Ovary (tissue), 7 donors: ENCODE measurements at regions not wholly inside any gene's neighbourhood (a gene's known extent, or its start where the extent isn't known, plus 50 kb on each side); places are given as distances from the start of the nearest gene placed in this dataset.

ENCODE experiments used
- DNase-seq, 5 donors: peaks; one replicate each; pipeline ENCODE4 v3.0.0-alpha.2; 2019 to 2020
- H3K27ac ChIP-seq, 2 donors: fragments of 200-600 bp; one replicate each; pipeline versions ENCODE4 v1.5.1 to v1.8.0; 2019 to 2022
- H3K27me3 ChIP-seq: fragments of 200-600 bp; one replicate; pipeline ENCODE4 v1.8.0; 2022
- H3K36me3 ChIP-seq: fragments of 200-600 bp; sonication (generic); one replicate; pipeline ENCODE4 v1.5.1; 2019
- H3K4me1 ChIP-seq: one replicate; pipeline ENCODE4 v1.8.1; 2013; ENCODE audit warnings: mild to moderate bottlenecking, moderate library complexity; ENCODE audit not compliant: insufficient read depth
- H3K4me3 ChIP-seq: fragments of 200-600 bp; sonication (generic); one replicate; pipeline ENCODE4 v1.5.1; 2017
- H3K9me3 ChIP-seq, 2 donors: fragments of 200-600 bp in 1 of 2; sonication (generic) in 1 of 2; one replicate each; pipeline versions ENCODE4 v1.5.1 to v1.8.1; 2013 to 2019; ENCODE audit warnings: mild to moderate bottlenecking in 1 of 2, moderate library complexity in 1 of 2
- CTCF ChIP-seq, 3 donors: fragments of 450-650 bp in 2 of 3; fragments of 200-600 bp in 1 of 3; IDR thresholded peaks; one replicate each; pipeline versions ENCODE4 v1.5.1 to v1.8.0; 2016 to 2022; ENCODE audit warnings: antibody characterized with exemption in 3 of 3, mild to moderate bottlenecking in 1 of 3
- EP300 ChIP-seq: sonication (generic); formaldehyde crosslinking; IDR thresholded peaks from one replicate; pipeline ENCODE4 v1.6.1; 2017; ENCODE audit warnings: antibody characterized with exemption
- POLR2A ChIP-seq: fragments of 450-650 bp; IDR thresholded peaks from one replicate; pipeline ENCODE4 v1.6.1; 2017; ENCODE audit warnings: antibody characterized with exemption, mild to moderate bottlenecking, moderate library complexity
- WGBS, 3 donors: extraction: QIAGEN DNeasy Blood & Tissue Kit in 1 of 3; methylation state at CpG; one replicate each; pipeline versions ENCODE4 v1.1.5 to v1.1.7; 2013 to 2017; 5-methylcytosine and 5-hydroxymethylcytosine counted together
- intact Hi-C, 4 donors: fragments of 100-400 bp; cut with DNase I; formaldehyde crosslinking; loops; one replicate each; pipeline versions ENCODE4 v1.11.0 to v1.15.1; 2022 to 2023
- donor health status: DM: no; HTN: no; CAD: no; lungs with moderate emphysema.
- donor health status: DM: no; HTN: no; CAD: no.
- donor health status: Bipolar disorder and iron deficiency.
- donor health status: DM: no; HTN: no; CAD: no.
- donor health status: DM: yes; HTN: yes; CAD: no.

- Histone ChIP-seq H3K4me1 (no peaks in the 10 kb centered on the region), H3K9me3 (no peaks in the 10 kb centered on the region), H3K27ac (no peak overlapping the region), H3K27me3 (no peaks in the 10 kb centered on the region), H3K4me3 (no peak overlapping the region), H3K36me3 (no peaks in the 10 kb centered on the region)
- TF ChIP-seq POLR2A: no peak
- no peak for TF ChIP-seq CTCF (IDR thresholded peaks at IDR 0.05)
- no peak for TF ChIP-seq EP300
- intact Hi-C loops: no loop called here
- WGBS, 3 donors: 62 to 78% (median 64%) methylated on average over 2 of the region's 2 CpGs
- no peak for DNase-seq
These were observed 71.9 kb upstream of the PHOX2B start for GRCh38 chr4:41820473-41820872.

GRCh38 chr4:41819621-41820020 is 71.1 kb upstream of the PHOX2B start:
- no peaks in the 10 kb centered on the region for H3K27me3 ChIP-seq
- H3K27ac ChIP-seq: no peak overlapping the region
- H3K9me3 ChIP-seq: no peaks in the 10 kb centered on the region
- 71 to 86% (median 82%) methylated on average over 3 of the region's 3 CpGs for WGBS, 3 donors
- no peak for DNase-seq
- no peak overlapping the region for H3K4me3 ChIP-seq
- no peaks in the 10 kb centered on the region for H3K36me3 ChIP-seq
- H3K4me1 ChIP-seq: no peaks in the 10 kb centered on the region
- intact Hi-C loops: no loop called here
- TF ChIP-seq CTCF (IDR thresholded peaks at IDR 0.05): no peak
- TF ChIP-seq EP300: no peak
- no peak for TF ChIP-seq POLR2A

- Histone ChIP-seq H3K27ac (no peak overlapping the region), H3K4me3 (no peak overlapping the region), H3K27me3 (no peaks in the 10 kb centered on the region), H3K36me3 (no peaks in the 10 kb centered on the region), H3K9me3 (no peaks in the 10 kb centered on the region), H3K4me1 (no peaks in the 10 kb centered on the region)
- 69 to 75% (median 71%) methylated on average over 4 of the region's 4 CpGs for WGBS, 3 donors
- intact Hi-C loops: no loop called here
- no peak for TF ChIP-seq EP300
- no peak for TF ChIP-seq CTCF (IDR thresholded peaks at IDR 0.05)
- no peak for TF ChIP-seq POLR2A
- DNase-seq: no peak
These were observed 66.9 kb upstream of the PHOX2B start for GRCh38 chr4:41815473-41815872.

GRCh38 chr4:41814565-41814964 is 66.0 kb upstream of the PHOX2B start:
- no peak overlapping the region for H3K27ac ChIP-seq
- no peaks in the 10 kb centered on the region for H3K4me1 ChIP-seq
- WGBS, 3 donors: 22 to 36% (median 23%) methylated on average over 10 of the region's 10 CpGs
- TF ChIP-seq POLR2A: no peak
- TF ChIP-seq EP300: no peak
- TF ChIP-seq CTCF (IDR thresholded peaks at IDR 0.05): no peak
- no peak overlapping the region for H3K4me3 ChIP-seq
- peak in 1 of 5 donors; percentile 36 for DNase-seq
- no peaks in the 10 kb centered on the region for H3K36me3 ChIP-seq
- intact Hi-C loops: no loop called here
- H3K27me3 ChIP-seq: no peaks in the 10 kb centered on the region
- no peaks in the 10 kb centered on the region for H3K9me3 ChIP-seq

- DNase-seq: no peak
- intact Hi-C loops: no loop called here
- Histone ChIP-seq H3K27me3 (no peaks in the 10 kb centered on the region), H3K4me3 (no peak overlapping the region), H3K4me1 (no peaks in the 10 kb centered on the region), H3K36me3 (no peaks in the 10 kb centered on the region), H3K27ac (no peak overlapping the region), H3K9me3 (no peaks in the 10 kb centered on the region)
- TF ChIP-seq POLR2A (no peak), CTCF (IDR thresholded peaks at IDR 0.05) (no peak), EP300 (no peak)
- whole genome bisulfite sequencing, 3 donors: 43 to 59% (median 50%) methylated on average over 3 of the region's 3 CpGs
These were observed 58.3 kb upstream of the PHOX2B start for GRCh38 chr4:41806807-41807206.
